Left ventricle myocardium superior (tissue), 1 donor: ENCODE measurements at regions not wholly inside any gene's neighbourhood (a gene's known extent, or its start where the extent isn't known, plus 50 kb on each side); places are given as distances from the start of the nearest gene placed in this dataset.

Experiments used
- ATAC-seq: fragments of 200-7000 bp; cut with Tn5 transposase; one replicate; pipeline ENCODE4 v1.9.1; 2020; ENCODE audit warnings: mild to moderate bottlenecking, moderate library complexity
- DNase-seq: peaks from one replicate; pipeline ENCODE4 v3.0.0-alpha.2; 2020
- intact Hi-C: fragments of 100-400 bp; cut with micrococcal nuclease; formaldehyde crosslinking; loops from one replicate; pipeline ENCODE4 v1.11.0; 2022
- donor health status: DM: no; HTN: yes; CAD: no; lungs with severe emphysema.

- ATAC-seq (no peak), DNase-seq (no peak)
- intact Hi-C loops, result no loop called here
These were observed 443.9 kb upstream of the KLF4 start for GRCh38 chr9:107933516-107933915.

- no peak for DNase-seq
- intact Hi-C loops, result no loop called here
- no peak for ATAC-seq
These were observed 443.5 kb upstream of the KLF4 start for GRCh38 chr9:107933097-107933496.

GRCh38 chr9:107932601-107933000 is 443.0 kb upstream of the KLF4 start:
- DNase-seq (no peak), ATAC-seq (no peak)

GRCh38 chr9:107932046-107932445 is 442.5 kb upstream of the KLF4 start:
- DNase-seq (no peak), ATAC-seq (no peak)
- intact Hi-C loops, result no loop called here

More at GRCh38 chr9:107932601-107933000, 443.0 kb upstream of the KLF4 start:
- intact Hi-C loops, result no loop called here

GRCh38 chr9:107931071-107931715 is 441.6 kb upstream of the KLF4 start:
- ATAC-seq (no peak), DNase-seq (no peak)
- intact Hi-C loops, result no loop called here

- intact Hi-C loops, result no loop called here
- DNase-seq (peak; percentile 74), ATAC-seq (peak; percentile 76)
These were observed 439.9 kb upstream of the KLF4 start for GRCh38 chr9:107929443-107929842.

GRCh38 chr9:107928701-107929371 is 439.3 kb upstream of the KLF4 start:
- intact Hi-C loops, result no loop called here

GRCh38 chr9:107927276-107927675 is 437.7 kb upstream of the KLF4 start:
- no peak for ATAC-seq

More at GRCh38 chr9:107928701-107929371, 439.3 kb upstream of the KLF4 start:
- no peak for DNase-seq
- peak; percentile 27 for ATAC-seq

GRCh38 chr9:107925749-107926297 is 436.3 kb upstream of the KLF4 start:
- DNase-seq (no peak), ATAC-seq (no peak)
- intact Hi-C loops, result no loop called here

More at GRCh38 chr9:107927276-107927675, 437.7 kb upstream of the KLF4 start:
- no peak for DNase-seq
- intact Hi-C loops, result no loop called here

GRCh38 chr9:107922260-107922659 is 432.7 kb upstream of the KLF4 start:
- intact Hi-C loops, result no loop called here
- no peak for ATAC-seq
- DNase-seq, result no peak

- ATAC-seq, result peak; percentile 45
- intact Hi-C loops, result no loop called here
- no peak for DNase-seq
These were observed 429.7 kb upstream of the KLF4 start for GRCh38 chr9:107919263-107919662.

- intact Hi-C loops, result no loop called here
- ATAC-seq (no peak), DNase-seq (no peak)
These were observed 429.2 kb upstream of the KLF4 start for GRCh38 chr9:107918749-107919148.

GRCh38 chr9:107914151-107914550 is 424.6 kb upstream of the KLF4 start:
- DNase-seq, result no peak
- ATAC-seq, result no peak
- intact Hi-C loops, result no loop called here

- intact Hi-C loops, result no loop called here
- no peak for ATAC-seq
- no peak for DNase-seq
These were observed 418.1 kb upstream of the KLF4 start for GRCh38 chr9:107907715-107908114.

- peak; percentile 32 for ATAC-seq
- intact Hi-C loops, result no loop called here
- no peak for DNase-seq
These were observed 417.7 kb upstream of the KLF4 start for GRCh38 chr9:107907255-107907654.

GRCh38 chr9:107906074-107906473 is 416.5 kb upstream of the KLF4 start:
- no peak for ATAC-seq
- no peak for DNase-seq
- intact Hi-C loops, result no loop called here

- DNase-seq, result no peak
- ATAC-seq, result peak; percentile 86
- intact Hi-C loops, result no loop called here
These were observed 415.9 kb upstream of the KLF4 start for GRCh38 chr9:107905308-107906020.

- intact Hi-C loops, result no loop called here
- no peak for ATAC-seq
- no peak for DNase-seq
These were observed 410.4 kb upstream of the KLF4 start for GRCh38 chr9:107899961-107900330.

GRCh38 chr9:107898761-107899160 is 409.2 kb upstream of the KLF4 start:
- no peak for DNase-seq
- intact Hi-C loops, result no loop called here
- no peak for ATAC-seq

GRCh38 chr9:107896544-107896943 is 407.0 kb upstream of the KLF4 start:
- no peak for ATAC-seq
- intact Hi-C loops, result no loop called here
- DNase-seq, result no peak
